ENCODE measurements at regions not wholly inside any gene's neighbourhood (a gene's known extent, or its start where the extent isn't known, plus 50 kb on each side); places are given as distances from the start of the nearest gene placed in this dataset.

GRCh38 chr11:10358696-10359095, 53.8 kb downstream of the ADM start:
- no peak for DNase-seq (ENCODE audit: low read depth)

- no peak for DNase-seq (ENCODE audit: low read depth)
These were observed 54.3 kb downstream of the ADM start for GRCh38 chr11:10359171-10359570.

GRCh38 chr11:10360835-10361234, 56.0 kb downstream of the ADM start:
- no peak for DNase-seq (ENCODE audit: low read depth)

- no peak for DNase-seq (ENCODE audit: low read depth)
These were observed 60.2 kb downstream of the ADM start for GRCh38 chr11:10365045-10365444.

GRCh38 chr11:10366568-10367331, 61.9 kb downstream of the ADM start:
- DNase-seq (ENCODE audit: low read depth): peak; percentile 96

- no peak for DNase-seq (ENCODE audit: low read depth)
These were observed 67.2 kb downstream of the ADM start for GRCh38 chr11:10371926-10372641.

GRCh38 chr11:10373340-10373739, 68.5 kb downstream of the ADM start:
- DNase-seq (ENCODE audit: low read depth): peak; percentile 72

- no peak for DNase-seq (ENCODE audit: low read depth)
These were observed 69.1 kb downstream of the ADM start for GRCh38 chr11:10373929-10374328.

- DNase-seq (ENCODE audit: low read depth): no peak
These were observed 69.5 kb downstream of the ADM start for GRCh38 chr11:10374386-10374785.

GRCh38 chr11:10375280-10375971, 70.6 kb downstream of the ADM start:
- DNase-seq (ENCODE audit: low read depth): peak; percentile 97

GRCh38 chr11:10376061-10376460, 71.2 kb downstream of the ADM start:
- DNase-seq (ENCODE audit: low read depth): peak; percentile 75

GRCh38 chr11:10377183-10377582, 72.3 kb downstream of the ADM start:
- no peak for DNase-seq (ENCODE audit: low read depth)

GRCh38 chr11:10378362-10378761, 73.5 kb downstream of the ADM start:
- no peak for DNase-seq (ENCODE audit: low read depth)

GRCh38 chr11:10379022-10379421, 74.1 kb downstream of the ADM start:
- no peak for DNase-seq (ENCODE audit: low read depth)

GRCh38 chr11:10379426-10379825, 74.6 kb downstream of the ADM start:
- DNase-seq (ENCODE audit: low read depth): no peak

- no peak for DNase-seq (ENCODE audit: low read depth)
These were observed 75.0 kb upstream of the AMPD3 start for GRCh38 chr11:10379871-10380568.

GRCh38 chr11:10380921-10381320, 74.1 kb upstream of the AMPD3 start:
- DNase-seq (ENCODE audit: low read depth): no peak

- DNase-seq (ENCODE audit: low read depth): no peak
These were observed 73.3 kb upstream of the AMPD3 start for GRCh38 chr11:10381736-10382135.

GRCh38 chr11:10382518-10382917, 72.5 kb upstream of the AMPD3 start:
- DNase-seq (ENCODE audit: low read depth): no peak

- no peak for DNase-seq (ENCODE audit: low read depth)
These were observed 69.4 kb upstream of the AMPD3 start for GRCh38 chr11:10385696-10386095.

GRCh38 chr11:10386361-10386760, 68.7 kb upstream of the AMPD3 start:
- no peak for DNase-seq (ENCODE audit: low read depth)

- no peak for DNase-seq (ENCODE audit: low read depth)
These were observed 68.2 kb upstream of the AMPD3 start for GRCh38 chr11:10386861-10387205.

Data from RPMI7951 (cell line).